VCaP (cell line): ENCODE measurements at regions not wholly inside any gene's neighbourhood (a gene's known extent, or its start where the extent isn't known, plus 50 kb on each side); places are given as distances from the start of the nearest gene placed in this dataset.

ENCODE experiments used
- H3K27ac ChIP-seq: fragments of 450-650 bp; 2 replicates; pipeline ENCODE4 v1.5.1; 2017
- TF ChIP-seq, protein P1 (sequence below): fragments of 450-650 bp; conservative IDR thresholded peaks from 2 replicates; pipeline ENCODE4 v1.5.1; 2017; ENCODE audit warnings: mild to moderate bottlenecking, moderate library complexity

- TF ChIP-seq, protein P1, sequence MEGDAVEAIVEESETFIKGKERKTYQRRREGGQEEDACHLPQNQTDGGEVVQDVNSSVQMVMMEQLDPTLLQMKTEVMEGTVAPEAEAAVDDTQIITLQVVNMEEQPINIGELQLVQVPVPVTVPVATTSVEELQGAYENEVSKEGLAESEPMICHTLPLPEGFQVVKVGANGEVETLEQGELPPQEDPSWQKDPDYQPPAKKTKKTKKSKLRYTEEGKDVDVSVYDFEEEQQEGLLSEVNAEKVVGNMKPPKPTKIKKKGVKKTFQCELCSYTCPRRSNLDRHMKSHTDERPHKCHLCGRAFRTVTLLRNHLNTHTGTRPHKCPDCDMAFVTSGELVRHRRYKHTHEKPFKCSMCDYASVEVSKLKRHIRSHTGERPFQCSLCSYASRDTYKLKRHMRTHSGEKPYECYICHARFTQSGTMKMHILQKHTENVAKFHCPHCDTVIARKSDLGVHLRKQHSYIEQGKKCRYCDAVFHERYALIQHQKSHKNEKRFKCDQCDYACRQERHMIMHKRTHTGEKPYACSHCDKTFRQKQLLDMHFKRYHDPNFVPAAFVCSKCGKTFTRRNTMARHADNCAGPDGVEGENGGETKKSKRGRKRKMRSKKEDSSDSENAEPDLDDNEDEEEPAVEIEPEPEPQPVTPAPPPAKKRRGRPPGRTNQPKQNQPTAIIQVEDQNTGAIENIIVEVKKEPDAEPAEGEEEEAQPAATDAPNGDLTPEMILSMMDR: no peak
- H3K27ac ChIP-seq: no peak overlapping the region
Observed at GRCh38 chr3:14258906-14259904, 80.6 kb downstream of the LSM3 start.

GRCh38 chr3:14260463-14260862 lies 81.8 kb downstream of the LSM3 start:
- no peak overlapping the region for H3K27ac ChIP-seq
- TF ChIP-seq, protein P1: no peak

GRCh38 chr3:14261229-14261628 lies 82.6 kb downstream of the LSM3 start:
- TF ChIP-seq, protein P1: peak; percentile 99
- H3K27ac ChIP-seq: no peak overlapping the region

- TF ChIP-seq, protein P1: no peak
- H3K27ac ChIP-seq: no peak overlapping the region
Observed at GRCh38 chr3:14262212-14262611, 83.6 kb downstream of the LSM3 start.

DNA sequence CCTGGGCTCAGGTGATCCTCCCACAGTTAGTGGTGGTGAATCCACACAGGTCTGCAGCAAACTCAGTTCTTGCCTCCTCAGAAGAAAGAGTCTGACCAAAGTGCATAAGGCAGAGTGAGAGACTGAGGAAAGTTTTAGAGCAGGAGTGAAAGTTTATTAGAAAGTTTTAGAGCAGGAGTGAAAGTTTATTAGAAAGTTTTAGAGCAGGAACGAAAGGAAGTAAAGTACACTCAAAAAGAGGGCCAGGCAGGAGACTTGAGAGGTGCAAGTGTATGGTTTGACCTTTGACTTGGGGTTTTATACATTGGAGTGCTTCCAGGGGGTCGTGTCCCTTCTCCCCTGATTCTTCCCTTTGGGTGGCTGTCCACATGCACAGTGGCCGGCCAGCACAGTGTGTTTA lies 84.2 kb downstream of the LSM3 start:
- no peak overlapping the region for H3K27ac ChIP-seq
- TF ChIP-seq, protein P1: no peak

DNA sequence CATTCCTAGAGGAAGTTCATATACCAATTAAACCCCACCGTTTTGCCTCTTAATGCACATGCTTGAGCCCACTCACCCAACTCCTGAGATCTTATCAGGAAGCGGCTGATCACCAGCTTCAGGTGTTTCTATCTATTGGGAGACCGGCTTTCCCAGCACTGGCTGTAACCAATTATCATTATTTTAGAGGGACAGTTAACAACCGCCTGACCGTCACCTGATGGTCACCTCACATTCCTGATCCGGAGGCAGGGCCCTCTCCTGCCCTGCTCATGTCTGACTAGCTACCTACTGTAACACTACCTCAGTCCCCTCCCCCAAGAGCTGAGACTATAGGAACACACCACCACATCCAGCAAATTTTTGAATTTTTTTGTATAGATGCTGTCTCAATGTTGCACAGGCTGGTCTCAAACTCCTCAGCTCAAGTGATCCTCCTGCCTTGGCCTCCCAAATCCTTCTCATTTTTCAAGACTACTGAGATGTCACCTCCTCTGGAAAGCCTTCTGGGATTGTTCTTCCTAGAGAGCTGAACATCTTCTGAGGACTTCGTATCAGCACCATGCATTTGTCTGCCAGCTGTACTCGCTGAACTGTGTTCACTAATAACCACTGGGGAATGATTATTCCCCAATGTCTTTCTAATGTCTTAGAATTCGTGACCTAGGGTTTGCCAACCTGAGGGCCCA lies 84.8 kb downstream of the LSM3 start:
- H3K27ac ChIP-seq: no peak overlapping the region
- TF ChIP-seq, protein P1: no peak

GRCh38 chr3:14265246-14265962 lies 86.8 kb downstream of the LSM3 start:
- no peak overlapping the region for H3K27ac ChIP-seq
- TF ChIP-seq, protein P1: no peak
